K562 (cell line): ENCODE measurements at regions not wholly inside any gene's neighbourhood (a gene's known extent, or its start where the extent isn't known, plus 50 kb on each side); places are given as distances from the start of the nearest gene placed in this dataset.
"Not testable (repeated sequence)": the region's sequence is repeated elsewhere in the genome, so short reads cannot be mapped to it uniquely, and the experiment has no call there.

Experiments
- ATAC-seq: fragments of 200-7000 bp; cut with Tn5 transposase; 3 replicates; pipeline ENCODE4 v1.9.1; 2020; ENCODE audit warnings: moderate library complexity
- BruUV-seq: library from RNA; stranded (reverse); fragments of 400-500 nt; replicated peaks from 2 replicates; lab custom pipeline; 2021; lab: Mats Ljungman, UMichigan
- CTCF ChIA-PET: fragments of 300-600 bp; formaldehyde crosslinking; extraction: SDS; loops from one replicate; lab custom pipeline; 2021; ENCODE audit warnings: low intra/inter-chr PET ratio; lab: Yijun Ruan, JAX
- POLR2A ChIA-PET: fragments of 300-600, 350-650 bp; sonication (Branson Sonifier 250); formaldehyde crosslinking; extraction: SDS; loops from one replicate; lab custom pipeline; 2021; ENCODE audit warnings: antibody characterized with exemption, inconsistent platforms; lab: Yijun Ruan, JAX
- DNase-seq, 4 experiments: peaks; one replicate each; pipeline versions ENCODE4 v3.0.0 to v3.0.0-alpha.2; 2011 to 2018; ENCODE audit warnings: low spot score in 3 of 4, mixed read lengths in 3 of 4; ENCODE audit errors: extremely low read depth in 1 of 4
- FAIRE-seq: peaks from 2 replicates; lab custom pipeline; 2011; peaks lifted over from hg19 to GRCh38; lab: Jason Lieb, UNC
- H2AFZ ChIP-seq: 2 replicates; pipeline ENCODE4 v1.6.0; 2011; ENCODE audit warnings: low read depth, low read length, control low read depth, inconsistent platforms
- H3K27ac ChIP-seq: fragments of 200-600 bp; 3 replicates; pipeline ENCODE4 v1.8.0; 2011; ENCODE audit warnings: low read depth, mild to moderate bottlenecking, control low read depth, inconsistent platforms, low read length, moderate library complexity, mixed read lengths; ENCODE audit errors: extremely low read depth
- H3K27me3 ChIP-seq, 2 experiments: fragments of 300-600 bp in 1 of 2; 2 replicates in 1 of 2; 3 replicates in 1 of 2; pipeline versions ENCODE4 v1.6.0 to v1.8.0; 2011; ENCODE audit warnings: inconsistent platforms in 2 of 2, low read length in 2 of 2, mild to moderate bottlenecking in 1 of 2, mixed read lengths in 1 of 2, moderate library complexity in 1 of 2; ENCODE audit not compliant: control insufficient read depth in 2 of 2, insufficient read depth in 2 of 2
- H3K36me3 ChIP-seq: fragments of 300-600 bp; 3 replicates; pipeline ENCODE4 v1.8.0; 2011; ENCODE audit warnings: mild to moderate bottlenecking, low read length, inconsistent platforms; ENCODE audit not compliant: control insufficient read depth, insufficient read depth
- H3K4me1 ChIP-seq, 2 experiments: fragments of 200-600 bp in 1 of 2; replicated peaks in 1 of 2; 2 replicates in 1 of 2; 3 replicates in 1 of 2; pipeline versions ENCODE4 v1.5.1 to v1.8.0; 2011; ENCODE audit warnings: inconsistent platforms in 2 of 2, low read length in 2 of 2, mild to moderate bottlenecking in 1 of 2, mixed read lengths in 1 of 2, moderate library complexity in 1 of 2; ENCODE audit not compliant: control insufficient read depth in 2 of 2, insufficient read depth in 2 of 2
- H3K4me2 ChIP-seq: 2 replicates; pipeline ENCODE4 v1.6.1; 2011; ENCODE audit warnings: low read length, control low read depth, inconsistent platforms, mixed read lengths; ENCODE audit not compliant: insufficient read depth
- H3K4me3 ChIP-seq: fragments of 200-600 bp; sonication (generic), shearing (Covaris generic); 2 replicates; pipeline ENCODE4 v1.5.1; 2016; ENCODE audit warnings: control low read depth, inconsistent platforms
- H3K79me2 ChIP-seq: fragments of 200-600 bp; 3 replicates; pipeline ENCODE4 v1.8.0; 2011; ENCODE audit warnings: low read length, inconsistent platforms; ENCODE audit not compliant: control insufficient read depth, insufficient read depth
- H3K9ac ChIP-seq, 2 experiments: 2 replicates each; pipeline versions ENCODE4 v1.6.0 to v1.6.1; 2011; ENCODE audit warnings: low read depth in 2 of 2, low read length in 2 of 2, control low read depth in 1 of 2, inconsistent platforms in 1 of 2, mild to moderate bottlenecking in 1 of 2, mixed read lengths in 1 of 2; ENCODE audit not compliant: insufficient read depth in 1 of 2
- H3K9me1 ChIP-seq: one replicate; pipeline ENCODE4 v1.6.0; 2011; ENCODE audit warnings: inconsistent platforms, mild to moderate bottlenecking, low read length, moderate library complexity; ENCODE audit not compliant: control insufficient read depth, insufficient read depth
- H3K9me3 ChIP-seq: replicated peaks from 2 replicates; pipeline ENCODE4 v1.5.1; 2011; ENCODE audit warnings: low read depth, low read length, inconsistent platforms; ENCODE audit not compliant: control insufficient read depth, insufficient read depth
- H4K20me1 ChIP-seq: replicated peaks from 2 replicates; pipeline ENCODE4 v1.6.1; 2011; ENCODE audit warnings: low read length, inconsistent platforms, mixed read lengths; ENCODE audit not compliant: control insufficient read depth, insufficient read depth
- CHD2 ChIP-seq: IDR thresholded peaks from 2 replicates; pipeline ENCODE4 v1.6.1; 2011; ENCODE audit warnings: low read depth, low read length
- COPS2 ChIP-seq: fragments of 450-650 bp; conservative IDR thresholded peaks from 2 replicates; pipeline ENCODE4 v1.6.1; 2016; ENCODE audit warnings: mild to moderate bottlenecking, moderate library complexity
- ELF2 ChIP-seq: fragments of 250-450 bp; sonication (Bioruptor Pico); IDR thresholded peaks from 2 replicates; pipeline ENCODE4 v1.5.0; 2021; ENCODE audit warnings: mild to moderate bottlenecking
- EP400 ChIP-seq: fragments of 450-650 bp; IDR thresholded peaks from 2 replicates; pipeline ENCODE4 v1.6.1; 2017; ENCODE audit warnings: antibody characterized with exemption, mild to moderate bottlenecking, moderate library complexity
- FOXJ3 ChIP-seq: sonication (generic); formaldehyde crosslinking; IDR thresholded peaks from 2 replicates; pipeline ENCODE4 v1.4.0; 2020; ENCODE audit warnings: mild to moderate bottlenecking, missing genetic modification reagents
- HMG20B ChIP-seq: fragments of 250-450 bp; sonication (Bioruptor Pico); IDR thresholded peaks from 2 replicates; pipeline ENCODE4 v1.5.0; 2021; ENCODE audit warnings: mild to moderate bottlenecking
- PHF21A ChIP-seq: fragments of 450-650 bp; IDR thresholded peaks from 2 replicates; pipeline ENCODE4 v1.6.1; 2017; ENCODE audit warnings: low read depth, borderline replicate concordance
- PTBP1 ChIP-seq: fragments of 200-400 bp; formaldehyde crosslinking; IDR thresholded peaks from 2 replicates; pipeline ENCODE4 v1.6.1; 2017; ENCODE audit warnings: low read depth, low read length
- ZBTB7A ChIP-seq: IDR thresholded peaks from 2 replicates; pipeline ENCODE4 v1.6.1; 2011; ENCODE audit warnings: low read depth, mild to moderate bottlenecking, low read length, moderate library complexity, borderline replicate concordance; ENCODE audit not compliant: control insufficient read depth
- ZC3H8 ChIP-seq: fragments of 450-650 bp; IDR thresholded peaks from 2 replicates; pipeline ENCODE4 v1.6.1; 2017
- ZNF134 ChIP-seq: fragments of 250-450 bp; sonication (Bioruptor Pico); conservative IDR thresholded peaks from 2 replicates; pipeline ENCODE4 v1.4.0; 2020
- ZNF165 ChIP-seq: fragments of 250-450 bp; sonication (Bioruptor Pico); IDR thresholded peaks from 2 replicates; pipeline ENCODE4 v1.4.0; 2020; ENCODE audit warnings: borderline replicate concordance
- ZNF282 ChIP-seq: sonication (generic); formaldehyde crosslinking; IDR thresholded peaks from 2 replicates; pipeline ENCODE4 v1.8.1; 2023; ENCODE audit warnings: missing genetic modification reagents
- ZZZ3 ChIP-seq: fragments of 450-650 bp; IDR thresholded peaks from 2 replicates; pipeline ENCODE4 v1.6.1; 2016; ENCODE audit warnings: antibody characterized with exemption, mild to moderate bottlenecking, moderate library complexity
- WGBS: fragments of 100-300 bp; shearing (Covaris generic); methylation state at CpG from one replicate; pipeline ENCODE4 v1.1.6; 2016; ENCODE audit warnings: low coverage, mixed read lengths; ENCODE audit not compliant: insufficient coverage; ENCODE audit errors: missing lambda C conversion rate; 5-methylcytosine and 5-hydroxymethylcytosine counted together
- in situ Hi-C: fragments of 300-500 bp; cut with MboI; formaldehyde crosslinking; loops from 4 replicates; pipeline ENCODE4 v1.15.0; 2018; ENCODE audit warnings: inconsistent platforms, mixed read lengths
- intact Hi-C: fragments of 100-400 bp; cut with micrococcal nuclease; formaldehyde crosslinking; loops from 2 replicates; pipeline ENCODE4 v1.14.2; 2022

- no TSS peak for BruUV-seq
- CTCF ChIA-PET, result no interaction called here
Measured at GRCh38 chr20:4320291-4320690, 71.2 kb upstream of the ADRA1D start.

GRCh38 chr20:4318891-4319290 lies 69.8 kb upstream of the ADRA1D start:
- Histone ChIP-seq H3K4me3 (no peak overlapping the region), H3K79me2 (no peaks in the 10 kb centered on the region), H3K9me1 (no peaks in the 10 kb centered on the region), H3K4me2 (no peak overlapping the region), H3K27ac (no peak overlapping the region), H2AFZ (no peak overlapping the region), H3K4me1 (no peaks in the 10 kb centered on the region), H3K9ac (no peak overlapping the region), H3K27me3 (peaks cover 0 to 9% of the 10 kb centered on the region in 2 experiments; a peak in 1 of 5 replicates), H3K9me3 (no peaks in the 10 kb centered on the region), H3K36me3 (no peaks in the 10 kb centered on the region), H4K20me1 (no peaks in the 10 kb centered on the region)
- POLR2A ChIA-PET, result no interaction called here
- CTCF ChIA-PET, result interaction anchor here (0.6 kb wide), 1 partner anchor 1645 kb away, joined by 3 read pairs; no protein-coding TSS in a partner anchor
- in situ Hi-C loops (no loop called here), intact Hi-C loops (no loop called here)
- TF ChIP-seq ZNF165 (CRISPR knock-in tag) (no peak), CHD2 (no peak), ZBTB7A (no peak), ZNF282 (no peak), ELF2 (no peak), FOXJ3 (no peak), COPS2 (no peak), ZC3H8 (no peak), HMG20B (CRISPR knock-in tag) (no peak), PHF21A (no peak), PTBP1 (no peak)
- ATAC-seq, result no peak
- no peak for FAIRE-seq
- DNase-seq, result no peak
- BruUV-seq, result no TSS peak

More at GRCh38 chr20:4320291-4320690, 71.2 kb upstream of the ADRA1D start:
- H3K9ac ChIP-seq, result no peak overlapping the region
- ATAC-seq (no peak), DNase-seq (no peak), FAIRE-seq (no peak)
- no peak overlapping the region for H3K27ac ChIP-seq
- no peak overlapping the region for H2AFZ ChIP-seq
- TF ChIP-seq ZNF134 (CRISPR knock-in tag), result no peak
- no peak for TF ChIP-seq ZZZ3
- TF ChIP-seq EP400, result no peak
- no peaks in the 10 kb centered on the region for H3K79me2 ChIP-seq
- H3K36me3 ChIP-seq, result no peaks in the 10 kb centered on the region
- POLR2A ChIA-PET, result no interaction called here
- 2% methylated on average over 5 of the region's 5 CpGs for WGBS
- H3K27me3 ChIP-seq, result peaks cover 0 to 9% of the 10 kb centered on the region in 2 experiments; a peak in 1 of 5 replicates
- H3K4me3 ChIP-seq, result no peak overlapping the region
- no peak overlapping the region for H3K4me2 ChIP-seq
- no peaks in the 10 kb centered on the region for H3K9me3 ChIP-seq
- in situ Hi-C loops (no loop called here), intact Hi-C loops (no loop called here)
- no peaks in the 10 kb centered on the region for H4K20me1 ChIP-seq
- no peaks in the 10 kb centered on the region for H3K9me1 ChIP-seq
- H3K4me1 ChIP-seq, result no peaks in the 10 kb centered on the region

- CTCF ChIA-PET, intact Hi-C loops, H3K9ac ChIP-seq, H3K27me3 ChIP-seq, FAIRE-seq, H4K20me1 ChIP-seq, H3K9me1 ChIP-seq, H3K27ac ChIP-seq, H3K9me3 ChIP-seq, H3K4me1 ChIP-seq, ATAC-seq, POLR2A ChIA-PET, H3K4me2 ChIP-seq, H3K4me3 ChIP-seq, in situ Hi-C loops, BruUV-seq, H3K79me2 ChIP-seq, H3K36me3 ChIP-seq, DNase-seq, H2AFZ ChIP-seq: not testable (repeated sequence)
- WGBS, result 0% methylated on average over 4 of the region's 4 CpGs
Measured at GRCh38 chr20:4310616-4311015, 61.5 kb upstream of the ADRA1D start.
